T-helper 1 cell (primary cell): ENCODE measurements at regions not wholly inside any gene's neighbourhood (a gene's known extent, or its start where the extent isn't known, plus 50 kb on each side); places are given as distances from the start of the nearest gene placed in this dataset.
A peak's percentile ranks its signal among the peaks of the same experiment; 100 is the strongest.

Source experiments
- DNase-seq, 5 donors: peaks; one replicate each; pipeline ENCODE4 v3.0.0-alpha.2; 2012 to 2020

DNA sequence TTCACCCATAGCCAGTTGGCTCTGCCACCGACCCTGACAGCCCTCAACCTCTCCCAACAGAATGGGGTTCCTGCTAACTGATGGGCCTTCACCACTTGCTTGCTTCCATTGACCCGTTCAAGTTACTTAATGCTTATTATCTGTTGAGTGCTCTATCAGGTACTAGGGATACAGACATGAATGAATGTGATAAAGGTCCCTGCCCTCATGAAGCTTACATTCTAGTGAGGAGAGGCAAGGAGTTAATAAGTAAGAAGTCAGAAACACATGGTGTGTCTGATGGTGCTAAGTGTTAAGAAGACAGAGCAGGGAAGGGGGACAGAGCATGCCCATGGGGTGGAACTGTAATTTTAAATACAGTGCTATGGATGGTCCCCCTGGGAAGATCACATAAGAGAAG, 107.5 kb upstream of the JUN start:
- no peak for DNase-seq

DNA sequence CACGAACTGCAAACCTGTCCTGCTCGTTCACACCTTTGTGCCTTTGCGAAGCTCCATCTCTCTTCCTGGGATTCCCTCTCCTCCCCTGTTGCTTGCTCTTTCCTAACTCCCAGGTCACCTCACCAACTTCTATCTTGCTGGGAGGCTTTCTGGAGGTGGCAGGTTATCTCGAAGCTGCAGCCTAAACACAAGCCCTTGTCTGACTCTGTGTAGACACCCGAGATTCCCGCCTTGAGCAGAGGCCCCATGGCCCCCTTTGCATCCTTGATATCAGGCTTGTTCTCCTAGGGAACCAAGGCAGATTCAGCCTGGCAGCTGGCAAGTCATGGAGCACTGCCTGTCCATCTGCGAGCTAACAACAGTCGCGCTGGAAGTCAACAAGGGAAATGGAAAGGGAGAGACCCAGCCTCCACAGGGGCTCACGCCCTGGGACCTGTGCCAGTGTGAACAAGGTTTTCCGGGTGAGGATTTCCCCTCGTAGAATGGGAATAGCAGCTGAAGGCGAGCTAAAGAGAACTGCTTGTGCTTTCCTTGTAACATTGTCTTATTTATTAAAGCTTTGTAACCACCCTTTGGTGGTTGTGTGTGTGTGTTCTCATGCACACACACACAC, 109.5 kb upstream of the JUN start:
- DNase-seq: no peak

GRCh38 chr1:58895082-58895481, 111.2 kb upstream of the JUN start:
- no peak for DNase-seq

DNA sequence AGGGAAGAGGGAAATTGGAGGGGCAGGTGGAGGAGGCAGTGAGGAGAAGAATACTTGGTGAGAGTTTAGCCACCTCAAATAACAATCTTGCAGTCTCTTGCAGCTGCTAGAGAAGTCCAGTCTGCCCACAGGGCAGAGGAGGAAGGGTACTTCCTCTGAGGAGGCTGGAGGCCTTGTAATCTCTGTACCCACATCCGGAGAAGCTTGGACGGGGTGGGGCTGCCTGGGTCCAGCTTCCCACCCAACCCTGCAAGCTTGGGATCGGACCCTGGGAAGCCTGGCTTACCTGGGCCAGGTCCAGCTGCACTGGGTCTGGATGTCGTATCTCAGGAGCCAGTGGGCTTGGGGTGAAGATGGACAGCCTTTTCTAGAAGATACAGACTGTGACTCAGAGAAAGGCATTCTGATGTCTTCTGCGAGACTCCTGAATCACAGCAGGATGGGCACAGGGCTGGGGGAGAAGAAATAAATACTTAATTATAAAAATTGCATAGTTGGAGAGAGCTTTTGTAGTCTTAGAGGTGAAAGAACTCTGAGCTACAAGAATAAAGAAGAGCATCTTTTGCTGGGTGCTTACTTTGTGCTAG, 111.8 kb upstream of the JUN start:
- no peak for DNase-seq

DNA sequence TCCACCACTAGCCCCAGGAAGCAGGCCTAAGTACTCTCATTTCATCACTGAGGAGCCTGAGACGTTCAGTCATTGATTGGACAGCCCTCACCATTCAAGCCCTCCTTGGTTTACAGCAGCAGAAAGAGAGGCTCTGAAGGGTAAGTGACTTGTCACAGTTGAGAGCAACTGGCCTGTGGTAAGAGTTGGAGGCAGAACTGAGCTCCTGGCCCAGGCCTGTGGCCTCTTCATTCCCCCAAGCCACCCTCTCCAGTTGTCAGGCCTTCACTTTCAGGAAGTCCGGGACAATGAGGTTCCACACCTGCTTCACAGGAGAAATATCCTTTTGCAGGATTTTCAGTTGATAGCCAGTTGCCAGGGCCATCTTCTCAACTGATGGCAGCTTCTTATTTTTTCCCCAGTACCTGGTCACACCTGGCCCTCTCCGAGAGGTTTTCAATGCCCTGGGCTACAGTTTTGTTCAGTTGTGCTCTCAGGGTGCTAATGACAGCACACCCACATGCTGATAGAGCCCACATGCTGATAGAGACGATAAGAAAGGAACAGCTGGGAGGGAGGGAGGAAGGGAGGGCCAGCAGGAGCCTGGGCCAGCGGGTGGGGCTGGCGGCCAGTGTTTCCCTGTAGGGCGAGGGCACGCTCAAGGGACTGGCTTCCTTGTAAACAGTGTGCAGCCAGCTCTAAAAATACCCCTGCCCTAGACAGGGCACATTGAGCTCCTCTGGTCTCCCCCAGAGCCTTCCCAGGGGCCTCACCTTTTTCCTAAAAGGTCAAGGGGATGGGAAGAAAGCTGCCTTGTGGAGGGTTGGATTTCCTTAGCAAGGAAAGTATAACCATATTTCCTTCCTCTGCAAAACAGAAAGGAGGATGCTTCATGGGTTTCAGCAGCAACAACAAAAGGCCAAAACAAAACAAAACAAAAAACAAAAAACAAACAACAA, 112.7 kb upstream of the JUN start:
- no peak for DNase-seq

DNA sequence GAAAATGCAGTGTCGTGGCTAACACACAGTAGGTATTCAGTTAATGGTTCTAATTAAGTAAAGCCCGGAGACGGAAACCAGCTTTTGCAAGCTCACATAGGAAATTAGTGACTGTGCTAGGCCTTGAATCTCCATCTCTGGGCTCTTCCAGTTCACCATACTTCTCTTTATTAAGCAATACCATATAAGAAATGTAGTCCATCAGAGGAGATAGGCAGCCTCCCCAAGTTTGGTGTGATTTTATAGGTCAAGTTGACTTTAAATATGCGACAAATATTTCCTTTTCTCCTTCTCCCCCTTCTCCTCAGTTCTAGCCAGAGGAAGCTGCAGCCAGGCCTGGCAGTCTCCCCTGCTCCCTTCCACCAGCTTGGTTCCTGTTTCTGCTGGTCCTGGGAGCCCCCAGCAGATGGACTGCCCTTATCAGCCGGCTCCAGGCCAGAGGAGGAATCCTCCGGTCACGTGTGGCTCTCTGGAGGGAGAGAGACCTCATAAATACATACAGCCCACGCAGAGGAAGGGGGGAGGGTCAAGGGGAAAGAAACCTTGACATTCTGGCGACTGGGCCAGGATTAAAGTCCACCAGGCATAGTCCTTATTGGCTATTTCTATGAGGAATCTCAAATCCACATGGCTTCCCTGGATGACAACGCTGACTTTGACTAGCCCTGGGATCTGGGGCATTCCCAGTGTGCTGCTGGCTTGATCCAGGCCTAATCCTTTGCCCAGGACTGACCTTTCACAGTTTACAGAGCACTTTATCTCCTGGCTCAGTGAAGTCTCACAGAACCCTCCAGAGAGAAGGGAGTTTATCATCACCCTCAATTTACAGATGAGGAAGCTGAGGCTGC, 115.1 kb upstream of the JUN start:
- no peak for DNase-seq

DNA sequence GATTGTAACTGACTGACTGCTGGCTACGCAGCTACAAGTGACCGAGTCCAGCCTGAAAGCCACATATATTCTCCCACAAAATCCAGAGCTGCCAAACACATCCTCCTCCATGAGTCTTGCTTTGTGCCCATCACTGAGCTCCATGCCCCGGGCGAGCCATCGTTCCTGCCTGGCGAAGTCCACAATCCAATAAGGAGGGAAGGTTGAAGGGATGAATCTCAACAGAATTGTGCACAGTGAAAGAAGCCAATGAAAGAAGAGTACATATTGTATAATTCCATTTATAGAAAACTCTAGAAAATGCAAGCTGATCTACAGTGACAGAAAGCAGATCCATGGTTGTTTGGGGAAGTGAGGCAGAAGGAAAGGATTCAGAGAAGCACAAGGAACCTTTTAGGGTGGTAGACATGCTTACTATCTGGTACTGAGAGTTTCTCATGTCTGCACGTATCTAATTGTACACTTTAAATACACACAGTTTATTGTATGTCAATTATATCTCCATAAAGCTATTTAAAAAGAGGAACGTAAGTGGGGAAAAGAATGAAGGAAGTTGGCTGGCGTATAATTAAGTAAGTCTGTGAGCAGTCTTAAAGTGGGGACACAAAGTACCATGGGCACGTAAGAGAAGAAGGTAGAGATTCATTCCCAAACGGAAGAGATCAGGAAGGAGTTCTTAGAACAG, 115.9 kb upstream of the JUN start:
- no peak for DNase-seq

DNA sequence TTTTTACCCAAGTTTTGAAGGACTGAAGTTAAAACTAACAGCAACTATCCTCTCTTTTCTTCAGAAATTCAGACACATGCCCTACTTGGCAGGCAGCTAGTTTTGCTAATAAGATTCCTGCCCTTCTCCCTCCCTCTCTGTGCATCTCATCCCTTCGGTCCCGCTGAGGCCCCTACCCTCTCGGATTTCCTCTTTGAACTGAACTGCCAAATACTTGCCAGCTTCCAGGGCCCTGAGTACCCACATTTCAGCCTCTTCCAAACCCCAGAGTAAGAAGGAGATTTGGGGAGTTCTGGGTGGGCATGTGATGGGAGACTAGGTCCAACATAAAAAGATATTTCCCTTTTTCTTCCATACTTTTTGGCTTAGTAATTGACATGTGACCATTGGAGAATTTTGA, 116.5 kb upstream of the JUN start:
- no peak for DNase-seq

DNA sequence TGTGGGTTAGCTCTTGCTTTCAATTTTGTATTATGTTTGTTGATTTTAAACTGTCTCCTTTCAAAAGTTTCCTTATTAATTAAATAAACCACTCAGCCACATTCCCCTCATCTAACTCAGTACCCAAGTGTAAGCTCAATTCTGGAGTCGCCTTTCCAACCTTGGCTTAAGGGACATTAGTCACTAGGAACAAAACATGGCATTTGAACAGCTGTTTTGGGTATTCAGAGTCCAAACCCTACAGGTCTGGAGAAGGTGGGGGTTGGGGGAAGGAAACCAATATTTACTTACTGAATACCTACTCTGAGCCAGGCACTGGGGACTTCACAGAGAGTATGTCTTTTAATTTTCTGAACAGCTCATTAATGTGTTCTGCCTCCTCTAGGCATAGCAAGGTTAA, 117.2 kb upstream of the JUN start:
- DNase-seq: no peak

DNA sequence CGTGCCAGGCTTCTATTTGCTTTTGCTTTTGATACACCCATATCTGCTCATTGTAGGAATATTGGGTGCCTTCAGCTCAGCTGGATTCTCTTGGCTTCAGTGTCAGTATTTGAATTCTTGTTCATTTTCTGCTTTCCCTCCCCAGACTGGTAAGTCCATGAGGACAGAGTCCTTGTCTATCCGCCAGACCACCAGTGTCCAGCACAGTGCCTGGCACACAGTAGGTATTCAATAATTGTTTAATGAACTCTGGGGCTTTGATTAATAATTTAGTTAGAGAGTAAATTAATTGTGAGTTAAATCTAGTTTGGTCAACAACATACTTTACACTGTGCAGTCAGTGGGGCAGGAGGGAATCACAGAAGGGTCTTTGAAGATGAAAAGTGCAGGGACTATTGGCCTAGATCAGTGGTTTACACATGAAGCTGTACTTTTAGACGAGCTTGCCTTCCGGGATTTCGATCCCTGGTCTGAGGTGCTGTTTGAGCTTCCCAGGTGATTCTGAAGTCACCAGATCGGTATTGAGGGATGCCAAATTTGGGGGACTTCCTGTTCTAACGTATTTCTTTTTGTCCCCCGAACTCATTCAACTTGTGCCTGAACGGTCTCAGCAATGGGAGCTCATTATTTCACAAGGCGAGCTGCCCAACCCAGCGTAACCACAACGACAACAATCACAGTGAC, 119.1 kb upstream of the JUN start:
- DNase-seq: no peak

- DNase-seq: peak; percentile 31 to 89 (median 57)
Measured at GRCh38 chr1:58903514-58904298, 119.9 kb upstream of the JUN start.

DNA sequence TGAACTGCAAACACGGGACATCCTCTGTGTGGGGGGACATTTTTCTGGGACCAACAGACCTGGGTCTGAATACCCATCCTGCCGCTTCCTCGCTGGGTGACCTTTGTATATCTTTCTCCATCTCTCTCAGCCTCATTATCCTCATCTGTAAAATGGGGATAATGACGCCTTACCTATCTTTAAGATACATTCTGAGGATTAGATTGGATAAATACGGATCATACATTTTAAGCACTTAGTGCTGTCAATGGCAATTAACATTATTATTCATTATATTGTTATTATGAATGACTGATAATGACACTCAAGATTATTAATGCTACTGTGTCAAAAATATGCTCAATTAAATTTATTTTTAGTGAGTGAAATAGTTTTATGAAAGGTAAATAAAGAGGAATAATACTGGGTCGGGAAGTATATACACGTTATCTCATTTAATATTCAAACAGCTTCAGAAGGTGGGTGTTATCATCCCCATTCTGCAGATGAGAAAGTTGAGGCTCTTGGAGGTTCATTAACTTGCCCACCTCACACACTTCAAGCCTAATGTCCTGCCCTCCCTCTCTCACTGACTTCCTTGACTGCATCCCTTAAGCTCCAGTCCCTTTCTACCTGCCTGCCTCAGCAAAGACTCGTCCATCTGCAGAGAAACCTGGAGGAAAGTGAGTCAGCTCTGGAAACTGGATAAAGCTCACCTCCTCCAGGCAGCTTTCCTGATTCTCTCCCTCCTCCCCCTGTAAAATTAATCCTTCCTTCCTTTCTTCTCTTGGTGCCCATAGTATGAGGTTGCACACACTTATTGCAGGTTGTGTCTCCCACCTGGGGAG, 120.7 kb upstream of the JUN start:
- no peak for DNase-seq

GRCh38 chr1:58905126-58905490, 121.3 kb upstream of the JUN start:
- no peak for DNase-seq

DNA sequence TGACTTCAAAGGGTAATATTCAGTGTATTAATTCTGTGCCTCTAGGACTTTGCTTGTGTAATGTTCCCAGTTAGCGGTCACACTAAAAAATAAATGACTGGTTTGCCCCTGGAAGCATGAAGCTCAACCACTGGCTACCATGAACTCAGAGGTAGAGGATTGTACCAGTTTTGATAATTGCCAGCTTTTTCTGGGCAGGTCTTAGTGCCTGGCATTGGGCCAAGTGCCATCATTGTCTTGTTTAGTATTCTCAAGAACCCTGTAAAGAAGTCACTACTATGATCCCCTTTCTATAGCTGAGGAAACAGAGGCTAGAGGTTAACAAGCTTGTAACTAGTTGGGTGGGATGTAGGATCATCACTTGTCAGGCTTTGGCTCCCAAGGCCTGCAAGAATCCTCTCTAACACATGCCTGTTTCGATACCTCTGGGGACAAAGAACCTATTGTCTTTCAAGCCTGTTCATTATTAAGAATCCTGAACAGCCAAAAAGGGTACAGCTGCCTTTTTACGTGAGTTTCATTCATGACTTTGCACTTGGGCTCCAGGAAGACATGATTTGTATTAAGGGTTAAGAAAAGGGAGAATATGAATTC, 121.9 kb upstream of the JUN start:
- no peak for DNase-seq

DNA sequence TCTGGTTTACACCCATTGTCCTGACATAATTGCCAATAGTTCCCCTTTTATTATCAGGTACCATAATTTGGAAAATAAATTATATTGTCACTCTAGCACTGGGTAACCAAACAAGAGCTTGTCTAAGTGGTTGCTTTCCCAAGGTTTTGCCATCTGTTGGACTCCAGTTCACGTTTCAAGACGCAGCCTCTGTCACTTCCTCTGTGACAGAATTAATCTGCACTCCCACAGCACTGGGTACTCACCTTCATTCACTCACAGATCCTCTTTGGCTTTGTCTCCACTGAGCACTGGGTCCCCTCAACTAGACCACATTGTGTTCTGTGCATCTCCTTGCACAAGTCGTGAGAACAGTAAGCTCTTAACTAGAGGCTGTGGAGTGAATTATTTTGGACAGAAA, 123.6 kb upstream of the JUN start:
- DNase-seq: no peak

GRCh38 chr1:58908561-58909560, 125.0 kb upstream of the JUN start:
- no peak for DNase-seq

- no peak for DNase-seq
Measured at GRCh38 chr1:58909914-58910681, 126.3 kb upstream of the JUN start.
